GM12878 (cell line): ENCODE measurements at regions not wholly inside any gene's neighbourhood (a gene's known extent, or its start where the extent isn't known, plus 50 kb on each side); places are given as distances from the start of the nearest gene placed in this dataset.

ENCODE experiments used
- FOS ChIP-seq: IDR thresholded peaks from 3 replicates; pipeline ENCODE4 v1.6.1; 2011; ENCODE audit warnings: borderline replicate concordance; ENCODE audit not compliant: insufficient read length; ENCODE audit errors: extremely low read depth
- RBBP5 ChIP-seq: fragments of 200-600 bp; sonication (generic); conservative IDR thresholded peaks from 2 replicates; pipeline ENCODE4 v1.6.1; 2016

GRCh38 chr4:53816561-53816960 lies 225.3 kb upstream of the LNX1 start:
- no peak for TF ChIP-seq RBBP5
- no peak for TF ChIP-seq FOS
